Suprapubic skin (tissue), 4 donors: ENCODE measurements at regions not wholly inside any gene's neighbourhood (a gene's known extent, or its start where the extent isn't known, plus 50 kb on each side); places are given as distances from the start of the nearest gene placed in this dataset.

Source experiments
- DNase-seq, 2 donors: peaks; one replicate each; pipeline ENCODE4 v3.0.0-alpha.2; 2019; ENCODE audit warnings: low spot score in 2 of 2
- H3K27ac ChIP-seq: fragments of 200-600 bp; sonication (generic); one replicate; pipeline ENCODE4 v1.5.1; 2019
- H3K27me3 ChIP-seq: fragments of 200-600 bp; sonication (generic); one replicate; pipeline ENCODE4 v1.5.1; 2019
- H3K36me3 ChIP-seq: fragments of 200-600 bp; sonication (generic); one replicate; pipeline ENCODE4 v1.5.1; 2019
- H3K4me1 ChIP-seq: fragments of 200-600 bp; sonication (generic); one replicate; pipeline ENCODE4 v1.5.1; 2019
- H3K4me3 ChIP-seq: fragments of 200-600 bp; sonication (generic); one replicate; pipeline ENCODE4 v1.5.1; 2019; ENCODE audit warnings: mild to moderate bottlenecking
- H3K9me3 ChIP-seq: fragments of 200-600 bp; sonication (generic); one replicate; pipeline ENCODE4 v1.5.1; 2019
- EP300 ChIP-seq: sonication (generic); formaldehyde crosslinking; IDR thresholded peaks from one replicate; pipeline ENCODE4 v1.6.1; 2017; ENCODE audit warnings: antibody characterized with exemption
- POLR2A ChIP-seq, 2 donors: fragments of 450-650 bp; IDR thresholded peaks; one replicate each; pipeline ENCODE4 v1.6.1; 2017; ENCODE audit warnings: antibody characterized with exemption in 2 of 2, mild to moderate bottlenecking in 2 of 2, moderate library complexity in 2 of 2
- POLR2AphosphoS5 ChIP-seq, 3 donors: sonication (generic); formaldehyde crosslinking; IDR thresholded peaks; one replicate each; pipeline ENCODE4 v1.6.1; 2017; ENCODE audit warnings: antibody characterized with exemption in 3 of 3
- WGBS: methylation state at CpG from one replicate; pipeline ENCODE4 v1.1.5; 2018; 5-methylcytosine and 5-hydroxymethylcytosine counted together
- TF ChIP-seq, protein P1 (sequence below), 2 donors: fragments of 200-600 bp in 1 of 2; fragments of 450-650 bp in 1 of 2; sonication (generic) in 1 of 2; IDR thresholded peaks; one replicate each; pipeline ENCODE4 v1.5.1; 2016 to 2019; ENCODE audit warnings: antibody characterized with exemption in 2 of 2, mild to moderate bottlenecking in 1 of 2, moderate library complexity in 1 of 2

DNA sequence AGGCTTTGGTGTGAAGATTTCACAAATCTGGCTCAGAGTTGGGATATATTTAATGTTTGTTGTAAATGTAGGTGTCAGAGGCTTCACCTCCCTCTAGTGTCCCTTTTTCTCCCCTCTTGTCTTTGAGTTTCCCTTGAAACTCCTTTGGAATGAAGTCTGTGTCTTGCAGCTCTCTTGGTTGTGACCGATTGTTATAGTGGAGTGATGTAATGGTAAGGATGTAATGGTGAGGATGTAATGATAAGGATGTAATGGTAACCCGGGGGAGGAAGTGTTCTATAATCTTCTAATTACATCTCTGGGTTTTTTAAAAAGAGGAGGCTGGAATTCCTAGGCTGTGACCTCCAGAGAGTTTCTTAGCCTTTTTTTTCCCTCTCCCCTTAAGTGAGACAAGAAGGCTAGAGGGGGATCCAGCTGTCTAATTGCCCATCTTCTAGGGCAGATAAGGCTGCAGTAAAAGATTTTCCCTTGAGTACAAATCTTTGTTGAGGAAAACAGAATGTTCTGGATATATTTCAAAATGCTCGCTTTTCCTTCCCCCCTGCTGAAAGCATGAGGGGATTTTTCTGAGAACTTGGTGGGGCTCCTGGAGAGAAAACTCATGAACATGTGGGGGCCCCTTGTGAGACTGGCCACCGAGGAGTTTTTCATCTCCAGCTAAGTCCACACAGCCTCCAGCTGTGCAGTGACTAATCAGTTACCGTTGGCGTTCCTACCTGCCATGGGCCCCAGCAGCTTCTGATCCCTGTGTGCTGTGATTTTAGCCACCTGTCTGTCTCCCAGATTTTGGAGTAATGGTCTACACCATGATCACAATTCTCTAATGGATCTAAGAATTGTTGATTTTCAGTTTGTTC lies 156.7 kb upstream of the PMEPA1 start:
- no peak overlapping the region for H3K27ac ChIP-seq
- no peaks in the 10 kb centered on the region for H3K9me3 ChIP-seq
- TF ChIP-seq EP300 (no peak), POLR2A (IDR thresholded peaks at IDR 0.05) (no peak), POLR2AphosphoS5 (IDR thresholded peaks at IDR 0.05) (no peak)
- TF ChIP-seq, protein P1, sequence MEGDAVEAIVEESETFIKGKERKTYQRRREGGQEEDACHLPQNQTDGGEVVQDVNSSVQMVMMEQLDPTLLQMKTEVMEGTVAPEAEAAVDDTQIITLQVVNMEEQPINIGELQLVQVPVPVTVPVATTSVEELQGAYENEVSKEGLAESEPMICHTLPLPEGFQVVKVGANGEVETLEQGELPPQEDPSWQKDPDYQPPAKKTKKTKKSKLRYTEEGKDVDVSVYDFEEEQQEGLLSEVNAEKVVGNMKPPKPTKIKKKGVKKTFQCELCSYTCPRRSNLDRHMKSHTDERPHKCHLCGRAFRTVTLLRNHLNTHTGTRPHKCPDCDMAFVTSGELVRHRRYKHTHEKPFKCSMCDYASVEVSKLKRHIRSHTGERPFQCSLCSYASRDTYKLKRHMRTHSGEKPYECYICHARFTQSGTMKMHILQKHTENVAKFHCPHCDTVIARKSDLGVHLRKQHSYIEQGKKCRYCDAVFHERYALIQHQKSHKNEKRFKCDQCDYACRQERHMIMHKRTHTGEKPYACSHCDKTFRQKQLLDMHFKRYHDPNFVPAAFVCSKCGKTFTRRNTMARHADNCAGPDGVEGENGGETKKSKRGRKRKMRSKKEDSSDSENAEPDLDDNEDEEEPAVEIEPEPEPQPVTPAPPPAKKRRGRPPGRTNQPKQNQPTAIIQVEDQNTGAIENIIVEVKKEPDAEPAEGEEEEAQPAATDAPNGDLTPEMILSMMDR (IDR thresholded peaks at IDR 0.05) = no peak
- 66% methylated on average over 6 of the region's 6 CpGs for WGBS
- no peaks in the 10 kb centered on the region for H3K36me3 ChIP-seq
- H3K4me1 ChIP-seq = no peaks in the 10 kb centered on the region
- DNase-seq = no peak
- H3K4me3 ChIP-seq = no peak overlapping the region
- H3K27me3 ChIP-seq = peaks cover 27% of the 10 kb centered on the region

- H3K36me3 ChIP-seq = no peaks in the 10 kb centered on the region
- no peaks in the 10 kb centered on the region for H3K9me3 ChIP-seq
- H3K27me3 ChIP-seq = peaks cover 22% of the 10 kb centered on the region
- WGBS = 20% methylated on average over 2 of the region's 2 CpGs
- H3K4me3 ChIP-seq = no peak overlapping the region
- no peaks in the 10 kb centered on the region for H3K4me1 ChIP-seq
- TF ChIP-seq, protein P1 (IDR thresholded peaks at IDR 0.05) = no peak
- TF ChIP-seq POLR2AphosphoS5 (IDR thresholded peaks at IDR 0.05) (no peak), POLR2A (IDR thresholded peaks at IDR 0.05) (no peak), EP300 (no peak)
- no peak overlapping the region for H3K27ac ChIP-seq
- no peak for DNase-seq
Measured at GRCh38 chr20:57865266-57865665, 155.5 kb upstream of the PMEPA1 start.

- Histone ChIP-seq H3K27ac (no peak overlapping the region), H3K27me3 (no peaks in the 10 kb centered on the region), H3K9me3 (no peaks in the 10 kb centered on the region), H3K4me1 (no peaks in the 10 kb centered on the region), H3K4me3 (no peak overlapping the region), H3K36me3 (no peaks in the 10 kb centered on the region)
- 89% methylated on average over 6 of the region's 6 CpGs for WGBS
- DNase-seq = peak in 1 of 2 donors; percentile 35
- TF ChIP-seq EP300 (no peak), POLR2AphosphoS5 (IDR thresholded peaks at IDR 0.05) (no peak), POLR2A (IDR thresholded peaks at IDR 0.05) (no peak)
- TF ChIP-seq, protein P1 (IDR thresholded peaks at IDR 0.05) = no peak
Measured at GRCh38 chr20:57860576-57860975, 150.8 kb upstream of the PMEPA1 start.

DNA sequence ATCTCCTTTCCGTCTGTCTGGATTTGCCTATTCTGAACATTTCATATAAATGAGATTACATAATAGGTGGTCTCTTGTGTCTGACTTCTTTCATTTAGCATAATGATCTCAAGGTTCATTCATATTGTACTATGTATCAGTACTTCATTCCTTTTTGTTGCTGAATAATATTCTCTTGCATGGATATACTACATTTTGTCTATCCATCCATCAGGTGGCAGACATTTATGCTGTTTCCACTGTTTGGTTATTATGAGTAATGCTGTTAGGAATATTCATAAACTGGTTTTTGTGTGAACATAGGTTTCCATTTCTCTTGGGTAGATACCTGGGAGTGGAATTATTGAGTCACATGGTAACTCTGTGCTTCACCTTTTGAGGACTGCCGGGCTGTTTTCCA lies 148.2 kb upstream of the PMEPA1 start:
- no peak for TF ChIP-seq POLR2A (IDR thresholded peaks at IDR 0.05)
- TF ChIP-seq POLR2AphosphoS5 (IDR thresholded peaks at IDR 0.05) = no peak
- no peak for TF ChIP-seq EP300
- TF ChIP-seq, protein P1 (IDR thresholded peaks at IDR 0.05) = no peak
- no peaks in the 10 kb centered on the region for H3K36me3 ChIP-seq
- 93% methylated on average over 2 of the region's 2 CpGs for WGBS
- H3K27me3 ChIP-seq = no peaks in the 10 kb centered on the region
- no peaks in the 10 kb centered on the region for H3K4me1 ChIP-seq
- H3K9me3 ChIP-seq = no peaks in the 10 kb centered on the region
- no peak for DNase-seq
- H3K4me3 ChIP-seq = no peak overlapping the region
- H3K27ac ChIP-seq = no peak overlapping the region

DNA sequence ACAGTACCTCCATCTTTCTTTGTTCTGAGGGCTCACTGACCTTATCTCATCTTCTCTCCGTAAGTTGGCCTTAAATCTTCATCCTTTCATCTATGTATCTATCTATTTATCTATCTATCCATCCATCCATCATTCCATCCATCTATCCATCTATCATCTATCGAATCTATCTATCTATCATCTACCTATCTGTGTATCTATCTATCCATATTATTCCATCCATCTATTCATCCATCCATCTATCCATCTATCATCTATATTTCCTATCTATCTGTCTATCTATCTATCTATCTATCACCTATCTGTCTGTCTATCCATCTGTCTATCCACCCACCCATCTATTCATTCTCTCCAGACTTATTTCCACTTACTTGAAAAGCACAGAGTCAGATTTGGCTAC lies 147.3 kb upstream of the PMEPA1 start:
- Histone ChIP-seq H3K4me1 (no peaks in the 10 kb centered on the region), H3K9me3 (no peaks in the 10 kb centered on the region), H3K27me3 (no peaks in the 10 kb centered on the region), H3K4me3 (no peak overlapping the region), H3K27ac (no peak overlapping the region), H3K36me3 (no peaks in the 10 kb centered on the region)
- WGBS = 93% methylated on average over 2 of the region's 2 CpGs
- no peak for DNase-seq
- no peak for TF ChIP-seq POLR2A (IDR thresholded peaks at IDR 0.05)
- TF ChIP-seq POLR2AphosphoS5 (IDR thresholded peaks at IDR 0.05) = no peak
- TF ChIP-seq, protein P1 (IDR thresholded peaks at IDR 0.05) = no peak
- no peak for TF ChIP-seq EP300
